GM18505 (cell line): ENCODE measurements at regions not wholly inside any gene's neighbourhood (a gene's known extent, or its start where the extent isn't known, plus 50 kb on each side); places are given as distances from the start of the nearest gene placed in this dataset.
A peak's percentile ranks its signal among the peaks of the same experiment; 100 is the strongest.
"Not testable (repeated sequence)": the region's sequence is repeated elsewhere in the genome, so short reads cannot be mapped to it uniquely, and the experiment has no call there.

Source experiments
- ATAC-seq: cut with Tn5 transposase; IDR thresholded peaks from one replicate; pipeline ENCODE4 v1.9.1; 2021; ENCODE audit not compliant: unreplicated experiment
- POLR2A ChIP-seq: IDR thresholded peaks from 4 replicates; pipeline ENCODE4 v1.6.1; 2011; ENCODE audit warnings: borderline replicate concordance; ENCODE audit not compliant: insufficient read depth, insufficient read length; ENCODE audit errors: extremely low read depth

GRCh38 chr3:87132801-87133200 is 94.3 kb upstream of the CHMP2B start:
- TF ChIP-seq POLR2A, result no peak
- ATAC-seq, result no peak

GRCh38 chr3:87128006-87128405 is 99.1 kb upstream of the CHMP2B start:
- no peak for ATAC-seq
- no peak for TF ChIP-seq POLR2A

- ATAC-seq, result no peak
- TF ChIP-seq POLR2A, result no peak
These were observed 99.8 kb upstream of the CHMP2B start for GRCh38 chr3:87127281-87127680.

- TF ChIP-seq POLR2A, result no peak
- no peak for ATAC-seq
These were observed 100.8 kb upstream of the CHMP2B start for GRCh38 chr3:87126321-87126720.

- TF ChIP-seq POLR2A, result no peak
- no peak for ATAC-seq
These were observed 102.0 kb upstream of the CHMP2B start for GRCh38 chr3:87125116-87125515.

- TF ChIP-seq POLR2A, result no peak
- no peak for ATAC-seq
These were observed 104.3 kb upstream of the CHMP2B start for GRCh38 chr3:87122766-87123165.

GRCh38 chr3:87121856-87122255 is 105.3 kb upstream of the CHMP2B start:
- ATAC-seq, result no peak
- TF ChIP-seq POLR2A, result no peak

- ATAC-seq, result no peak
- no peak for TF ChIP-seq POLR2A
These were observed 106.2 kb upstream of the CHMP2B start for GRCh38 chr3:87120881-87121280.

- ATAC-seq, result no peak
These were observed 106.9 kb upstream of the CHMP2B start for GRCh38 chr3:87120236-87120635.

GRCh38 chr3:87109465-87109864 is 117.6 kb upstream of the CHMP2B start:
- no peak for TF ChIP-seq POLR2A
- no peak for ATAC-seq

More at GRCh38 chr3:87120236-87120635, 106.9 kb upstream of the CHMP2B start:
- no peak for TF ChIP-seq POLR2A

GRCh38 chr3:87101861-87102625 is 111.1 kb upstream of the VGLL3 start:
- no peak for TF ChIP-seq POLR2A
- ATAC-seq, result no peak

- not testable (repeated sequence) for ATAC-seq
These were observed 106.8 kb upstream of the VGLL3 start for GRCh38 chr3:87097733-87098132.

GRCh38 chr3:87090631-87091030 is 99.7 kb upstream of the VGLL3 start:
- ATAC-seq, result no peak
- TF ChIP-seq POLR2A, result no peak

- ATAC-seq, result peak; percentile 73
- TF ChIP-seq POLR2A, result peak; percentile 19
These were observed 98.3 kb upstream of the VGLL3 start for GRCh38 chr3:87088993-87089841.
